GM12878 (cell line): ENCODE measurements at regions not wholly inside any gene's neighbourhood (a gene's known extent, or its start where the extent isn't known, plus 50 kb on each side); places are given as distances from the start of the nearest gene placed in this dataset.

Source experiments
- ATAC-seq: fragments of 200-7000 bp; cut with Tn5 transposase; 3 replicates; pipeline ENCODE4 v1.9.1; 2020; ENCODE audit warnings: mild to moderate bottlenecking, moderate library complexity
- BruUV-seq: library from RNA; stranded (reverse); fragments of 400-500 nt; replicated peaks from 2 replicates; lab custom pipeline; 2021; lab: Mats Ljungman, UMichigan
- CTCF ChIA-PET: fragments of 300-600 bp; sonication (Branson Sonifier 250); formaldehyde crosslinking; extraction: SDS; loops from one replicate; lab custom pipeline; 2021; ENCODE audit warnings: inconsistent platforms; lab: Yijun Ruan, JAX
- POLR2A ChIA-PET: fragments of 350-600 bp; formaldehyde crosslinking; extraction: SDS; loops from one replicate; lab custom pipeline; 2021; ENCODE audit warnings: inconsistent platforms; lab: Charles Lee
- RAD21 ChIA-PET: fragments of 300-600 bp; sonication (Branson Sonifier 250); formaldehyde crosslinking; loops from one replicate; lab custom pipeline; 2023; ENCODE audit warnings: antibody characterized with exemption; ENCODE audit not compliant: unreplicated experiment; lab: Charles Lee
- SMC1A ChIA-PET: fragments of 300-600 bp; sonication (Branson Sonifier 250); formaldehyde crosslinking; loops from one replicate; lab custom pipeline; 2023; ENCODE audit not compliant: unreplicated experiment, uncharacterized antibody; lab: Charles Lee
- DNase-seq: peaks from one replicate; pipeline ENCODE4 v3.0.0-alpha.2; 2011; ENCODE audit warnings: low read depth, low spot score
- FAIRE-seq: peaks from 3 replicates; lab custom pipeline; 2011; peaks lifted over from hg19 to GRCh38; lab: Jason Lieb, UNC
- H2AFZ ChIP-seq: 2 replicates; pipeline ENCODE4 v1.6.0; 2011; ENCODE audit warnings: low read depth, low read length, control low read depth; ENCODE audit not compliant: control insufficient read depth
- H3K27ac ChIP-seq: 2 replicates; pipeline ENCODE4 v1.5.1; 2011; ENCODE audit warnings: control low read depth; ENCODE audit not compliant: control insufficient read depth, insufficient read depth
- H3K27me3 ChIP-seq, 2 experiments: replicated peaks in 1 of 2; 2 replicates each; pipeline versions ENCODE4 v1.6.0 to v1.6.1; 2011; ENCODE audit warnings: low read length in 1 of 2; ENCODE audit not compliant: control insufficient read depth in 2 of 2, insufficient read depth in 2 of 2
- H3K36me3 ChIP-seq, 2 experiments: 2 replicates each; pipeline ENCODE4 v1.5.1; 2011; ENCODE audit warnings: low read length in 1 of 2; ENCODE audit not compliant: control insufficient read depth in 2 of 2, insufficient read depth in 2 of 2
- H3K4me1 ChIP-seq: 2 replicates; pipeline ENCODE4 v1.6.1; 2011; ENCODE audit warnings: mild to moderate bottlenecking, low read length, moderate library complexity, mixed read lengths; ENCODE audit not compliant: control insufficient read depth, insufficient read depth
- H3K4me2 ChIP-seq: 2 replicates; pipeline ENCODE4 v1.6.0; 2011; ENCODE audit warnings: control low read depth; ENCODE audit not compliant: control insufficient read depth, insufficient read depth
- H3K4me3 ChIP-seq: fragments of 200-600 bp; sonication (generic); 2 replicates; pipeline ENCODE4 v1.5.1; 2016
- H3K79me2 ChIP-seq: 2 replicates; pipeline ENCODE4 v1.6.0; 2011; ENCODE audit warnings: low read length; ENCODE audit not compliant: control insufficient read depth, insufficient read depth
- H3K9ac ChIP-seq: 2 replicates; pipeline ENCODE4 v1.8.0; 2011; ENCODE audit warnings: low read length, control low read depth, mixed read lengths; ENCODE audit not compliant: control insufficient read depth, insufficient read depth
- H3K9me3 ChIP-seq: replicated peaks from 3 replicates; pipeline ENCODE4 v1.5.1; 2011; ENCODE audit warnings: mild to moderate bottlenecking, low read length; ENCODE audit not compliant: control insufficient read depth, insufficient read depth
- H4K20me1 ChIP-seq: 2 replicates; pipeline ENCODE4 v1.6.0; 2011; ENCODE audit not compliant: control insufficient read depth, insufficient read depth
- CREB1 ChIP-seq: IDR thresholded peaks from 2 replicates; pipeline ENCODE4 v1.6.1; 2012; ENCODE audit warnings: low read depth, mild to moderate bottlenecking, inconsistent platforms
- IRF4 ChIP-seq: IDR thresholded peaks from 2 replicates; pipeline ENCODE4 v1.6.1; 2011; ENCODE audit warnings: low read depth, low read length
- MXI1 ChIP-seq: fragments of 150-350 bp; IDR thresholded peaks from 2 replicates; pipeline ENCODE4 v1.6.1; 2011; ENCODE audit warnings: low read depth, mild to moderate bottlenecking, inconsistent platforms, low read length, improper control_type of control experiment
- SMARCA5 ChIP-seq: fragments of 450-650 bp; IDR thresholded peaks from 2 replicates; pipeline ENCODE4 v1.6.1; 2017; ENCODE audit warnings: mild to moderate bottlenecking
- SUPT20H ChIP-seq: IDR thresholded peaks from 2 replicates; pipeline ENCODE4 v1.6.1; 2011; ENCODE audit warnings: low read depth, mild to moderate bottlenecking, low read length, moderate library complexity, borderline replicate concordance; ENCODE audit not compliant: control insufficient read depth
- WGBS: methylation state at CpG from one replicate; pipeline ENCODE4 v1.1.6; 2016; ENCODE audit warnings: low lambda C conversion rate; ENCODE audit not compliant: insufficient replicate concordance, insufficient coverage; ENCODE audit errors: missing lambda C conversion rate; 5-methylcytosine and 5-hydroxymethylcytosine counted together
- in situ Hi-C: fragments of 300-500 bp; cut with MboI; formaldehyde crosslinking; loops from 9 replicates; pipeline ENCODE4 v1.14.3; 2018; ENCODE audit warnings: mixed read lengths
- intact Hi-C: fragments of 100-400 bp; cut with micrococcal nuclease; formaldehyde crosslinking; loops from one replicate; pipeline ENCODE4 v1.14.2; 2022; ENCODE audit not compliant: unreplicated experiment
- TF ChIP-seq, protein P1 (sequence below): IDR thresholded peaks from 2 replicates; pipeline ENCODE4 v1.6.1; 2011; ENCODE audit warnings: low read depth, mild to moderate bottlenecking, low read length, moderate library complexity, borderline replicate concordance; ENCODE audit errors: extremely low read depth
- TF ChIP-seq, protein P2 (sequence below): fragments of 450-650 bp; IDR thresholded peaks from 2 replicates; pipeline ENCODE4 v1.6.1; 2018; ENCODE audit warnings: mild to moderate bottlenecking, low read depth, moderate library complexity; ENCODE audit not compliant: partially characterized antibody

DNA sequence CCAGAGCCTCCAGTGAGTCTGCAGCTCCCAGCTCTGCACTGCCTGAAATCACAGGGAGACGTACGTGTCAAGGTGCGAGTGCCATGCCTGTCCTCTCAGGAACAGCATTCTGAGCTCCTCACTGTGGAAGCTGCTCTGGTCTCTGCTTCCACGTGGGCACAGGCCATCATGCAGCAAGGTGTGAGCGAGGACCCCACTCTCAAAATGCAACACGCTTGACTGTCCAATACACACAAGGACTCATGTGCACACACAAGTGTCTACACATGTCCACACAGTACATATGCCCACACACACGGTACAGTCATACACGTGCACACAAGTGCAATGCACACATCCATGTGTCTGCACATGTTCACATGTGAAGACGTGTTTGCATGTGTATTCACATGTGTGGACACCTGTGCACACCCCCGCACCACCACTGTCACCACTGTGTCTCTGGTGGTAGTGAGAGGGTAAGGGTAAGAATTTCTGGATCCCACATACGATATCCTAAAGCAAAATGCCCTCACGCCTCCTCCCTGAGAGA lies 260.5 kb downstream of the DLL1 start:
- in situ Hi-C loops, result no loop called here
- H3K79me2 ChIP-seq, result no peaks in the 10 kb centered on the region
- 36% methylated on average over 12 of the region's 12 CpGs for WGBS
- no peaks in the 10 kb centered on the region for H3K4me1 ChIP-seq
- H3K4me3 ChIP-seq, result no peak overlapping the region
- ChIA-PET SMC1A (no interaction called here), CTCF (no interaction called here), RAD21 (no interaction called here), POLR2A (no interaction called here)
- intact Hi-C loops, result no loop called here
- no peaks in the 10 kb centered on the region for H3K27me3 ChIP-seq
- H2AFZ ChIP-seq, result no peak overlapping the region
- FAIRE-seq (no peak), DNase-seq (no peak), ATAC-seq (no peak)
- no peaks in the 10 kb centered on the region for H3K36me3 ChIP-seq
- H3K27ac ChIP-seq, result no peak overlapping the region
- no peak overlapping the region for H3K4me2 ChIP-seq
- BruUV-seq, result no TSS peak
- TF ChIP-seq SMARCA5 (no peak), CREB1 (no peak), SUPT20H (no peak), IRF4 (no peak), MXI1 (no peak)
- TF ChIP-seq, protein P1, sequence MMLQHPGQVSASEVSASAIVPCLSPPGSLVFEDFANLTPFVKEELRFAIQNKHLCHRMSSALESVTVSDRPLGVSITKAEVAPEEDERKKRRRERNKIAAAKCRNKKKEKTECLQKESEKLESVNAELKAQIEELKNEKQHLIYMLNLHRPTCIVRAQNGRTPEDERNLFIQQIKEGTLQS, result no peak
- TF ChIP-seq, protein P2, sequence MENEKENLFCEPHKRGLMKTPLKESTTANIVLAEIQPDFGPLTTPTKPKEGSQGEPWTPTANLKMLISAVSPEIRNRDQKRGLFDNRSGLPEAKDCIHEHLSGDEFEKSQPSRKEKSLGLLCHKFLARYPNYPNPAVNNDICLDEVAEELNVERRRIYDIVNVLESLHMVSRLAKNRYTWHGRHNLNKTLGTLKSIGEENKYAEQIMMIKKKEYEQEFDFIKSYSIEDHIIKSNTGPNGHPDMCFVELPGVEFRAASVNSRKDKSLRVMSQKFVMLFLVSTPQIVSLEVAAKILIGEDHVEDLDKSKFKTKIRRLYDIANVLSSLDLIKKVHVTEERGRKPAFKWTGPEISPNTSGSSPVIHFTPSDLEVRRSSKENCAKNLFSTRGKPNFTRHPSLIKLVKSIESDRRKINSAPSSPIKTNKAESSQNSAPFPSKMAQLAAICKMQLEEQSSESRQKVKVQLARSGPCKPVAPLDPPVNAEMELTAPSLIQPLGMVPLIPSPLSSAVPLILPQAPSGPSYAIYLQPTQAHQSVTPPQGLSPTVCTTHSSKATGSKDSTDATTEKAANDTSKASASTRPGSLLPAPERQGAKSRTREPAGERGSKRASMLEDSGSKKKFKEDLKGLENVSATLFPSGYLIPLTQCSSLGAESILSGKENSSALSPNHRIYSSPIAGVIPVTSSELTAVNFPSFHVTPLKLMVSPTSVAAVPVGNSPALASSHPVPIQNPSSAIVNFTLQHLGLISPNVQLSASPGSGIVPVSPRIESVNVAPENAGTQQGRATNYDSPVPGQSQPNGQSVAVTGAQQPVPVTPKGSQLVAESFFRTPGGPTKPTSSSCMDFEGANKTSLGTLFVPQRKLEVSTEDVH, result no peak
- H4K20me1 ChIP-seq, result no peaks in the 10 kb centered on the region
- no peak overlapping the region for H3K9ac ChIP-seq
- no peaks in the 10 kb centered on the region; the same call in 2 of the 3 replicates for H3K9me3 ChIP-seq
